Colonic mucosa (tissue), 4 donors: ENCODE measurements at regions not wholly inside any gene's neighbourhood (a gene's known extent, or its start where the extent isn't known, plus 50 kb on each side); places are given as distances from the start of the nearest gene placed in this dataset.

Source experiments
- DNase-seq: peaks from one replicate; pipeline ENCODE4 v3.0.0-alpha.2; 2020
- H3K27ac ChIP-seq: fragments of 200-600 bp; one replicate; pipeline ENCODE4 v1.8.0; 2021
- H3K27me3 ChIP-seq: fragments of 200-600 bp; one replicate; pipeline ENCODE4 v1.8.0; 2021
- H3K36me3 ChIP-seq: fragments of 200-600 bp; one replicate; pipeline ENCODE4 v1.8.0; 2021
- H3K4me1 ChIP-seq: fragments of 200-600 bp; one replicate; pipeline ENCODE4 v1.8.0; 2021; ENCODE audit warnings: mild to moderate bottlenecking
- H3K4me3 ChIP-seq: fragments of 200-600 bp; one replicate; pipeline ENCODE4 v1.8.0; 2021
- H3K9ac ChIP-seq, 2 donors: one replicate each; pipeline ENCODE4 v1.7.0; 2013; ENCODE audit warnings: control low read depth in 2 of 2, low read depth in 2 of 2, low read length in 2 of 2
- H3K9me3 ChIP-seq: fragments of 200-600 bp; one replicate; pipeline ENCODE4 v1.8.0; 2021
- CTCF ChIP-seq: fragments of 200-600 bp; IDR thresholded peaks from one replicate; pipeline ENCODE4 v1.8.0; 2022; ENCODE audit warnings: antibody characterized with exemption, mild to moderate bottlenecking
- intact Hi-C: fragments of 100-400 bp; cut with DNase I; formaldehyde crosslinking; loops from one replicate; pipeline ENCODE4 v1.14.1; 2022
- donor health status: healthy.
- donor health status: DM: no; HTN: no; CAD: no.
- donor health status: DM: no; HTN: no; CAD: no.

DNA sequence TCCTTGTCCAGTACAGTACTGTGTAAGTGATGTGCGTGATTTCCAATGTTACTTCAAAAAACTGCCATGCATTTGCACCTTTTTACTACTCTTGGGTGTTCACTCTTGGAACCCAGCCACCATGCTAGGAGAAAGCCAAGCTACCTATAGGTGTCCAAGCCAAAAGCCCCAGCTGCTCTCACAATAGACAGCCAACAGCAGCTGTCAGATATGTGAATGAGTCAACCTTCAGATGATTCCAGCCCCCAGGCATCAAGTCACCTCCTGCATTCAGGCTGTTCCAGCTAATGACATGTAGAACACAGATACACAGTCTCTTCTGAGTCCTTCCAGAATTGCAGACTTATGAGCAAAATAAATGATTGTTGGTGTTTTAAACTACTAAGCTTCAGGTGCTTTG, 417.7 kb upstream of the TGFBR2 start:
- Histone ChIP-seq H3K36me3 (no peaks in the 10 kb centered on the region), H3K4me3 (no peak overlapping the region), H3K27ac (no peak overlapping the region), H3K9me3 (no peaks in the 10 kb centered on the region), H3K9ac (no peak overlapping the region), H3K27me3 (no peaks in the 10 kb centered on the region), H3K4me1 (no peaks in the 10 kb centered on the region)
- no peak for TF ChIP-seq CTCF
- DNase-seq, result no peak
- intact Hi-C loops, result no loop called here

GRCh38 chr3:30189900-30190299, 416.5 kb upstream of the TGFBR2 start:
- no peak for DNase-seq
- intact Hi-C loops, result loop anchor here (10.0 kb wide), 1 partner anchor 175 kb away; no protein-coding TSS in a partner anchor
- TF ChIP-seq CTCF, result no peak

DNA sequence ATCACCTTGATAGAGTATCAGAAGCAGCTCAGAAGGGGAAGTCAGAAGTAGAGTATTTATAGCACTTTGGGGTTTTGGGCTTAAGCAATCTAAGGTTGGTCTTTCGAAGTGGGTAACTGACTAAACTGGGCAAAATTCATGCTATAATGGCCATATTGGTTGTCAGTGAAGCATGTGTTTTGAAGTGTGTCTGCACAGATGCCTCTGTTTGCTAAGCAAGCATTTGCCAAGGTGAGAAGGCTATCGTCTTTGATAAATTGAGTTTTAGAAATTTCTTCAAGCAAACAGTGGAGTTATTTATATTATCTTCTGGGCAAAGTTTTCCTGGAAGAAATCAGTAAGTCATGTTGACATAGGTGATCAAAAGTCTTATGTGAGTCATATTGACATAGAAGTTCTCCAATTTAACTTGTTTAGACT, 412.8 kb upstream of the TGFBR2 start:
- Histone ChIP-seq H3K27me3 (no peaks in the 10 kb centered on the region), H3K9ac (no peak overlapping the region), H3K4me1 (no peaks in the 10 kb centered on the region), H3K36me3 (no peaks in the 10 kb centered on the region), H3K27ac (no peak overlapping the region), H3K9me3 (no peaks in the 10 kb centered on the region), H3K4me3 (no peak overlapping the region)
- TF ChIP-seq CTCF, result no peak
- intact Hi-C loops, result loop anchor here (10.0 kb wide), 1 partner anchor 179 kb away; no protein-coding TSS in a partner anchor
- DNase-seq, result no peak

More at GRCh38 chr3:30189900-30190299, 416.5 kb upstream of the TGFBR2 start:
- Histone ChIP-seq H3K9me3 (no peaks in the 10 kb centered on the region), H3K4me3 (no peak overlapping the region), H3K27me3 (no peaks in the 10 kb centered on the region), H3K9ac (no peak overlapping the region), H3K4me1 (no peaks in the 10 kb centered on the region), H3K27ac (no peak overlapping the region), H3K36me3 (no peaks in the 10 kb centered on the region)

- Histone ChIP-seq H3K9ac (no peak overlapping the region), H3K4me3 (no peak overlapping the region), H3K4me1 (no peaks in the 10 kb centered on the region), H3K9me3 (no peaks in the 10 kb centered on the region), H3K27ac (no peak overlapping the region), H3K36me3 (no peaks in the 10 kb centered on the region), H3K27me3 (no peaks in the 10 kb centered on the region)
- no peak for DNase-seq
- TF ChIP-seq CTCF, result no peak
- intact Hi-C loops, result loop anchor here (5.0 to 10.0 kb wide), 2 partner anchors 83 to 181 kb away; no protein-coding TSS in a partner anchor
Measured at GRCh38 chr3:30195352-30195751, 411.0 kb upstream of the TGFBR2 start.

- DNase-seq, result no peak
- no peaks in the 10 kb centered on the region for H3K36me3 ChIP-seq
Measured at GRCh38 chr3:30198162-30198561, 408.2 kb upstream of the TGFBR2 start.

More at GRCh38 chr3:30198162-30198561, 408.2 kb upstream of the TGFBR2 start:
- no peak overlapping the region for H3K9ac ChIP-seq
- no peaks in the 10 kb centered on the region for H3K4me1 ChIP-seq
- TF ChIP-seq CTCF, result no peak
- intact Hi-C loops, result loop anchor here (2.0 to 10.0 kb wide), 3 partner anchors 86 to 183 kb away; no protein-coding TSS in a partner anchor
- H3K27me3 ChIP-seq, result no peaks in the 10 kb centered on the region
- no peak overlapping the region for H3K27ac ChIP-seq
- no peaks in the 10 kb centered on the region for H3K9me3 ChIP-seq
- no peak overlapping the region for H3K4me3 ChIP-seq
